ENCODE measurements at regions not wholly inside any gene's neighbourhood (a gene's known extent, or its start where the extent isn't known, plus 50 kb on each side); places are given as distances from the start of the nearest gene placed in this dataset.

- Histone ChIP-seq H3K9me3 (ENCODE audit: insufficient read depth, low read length) (no peaks in the 10 kb centered on the region), H3K79me2 (ENCODE audit: insufficient read depth, low read length) (no peaks in the 10 kb centered on the region), H4K20me1 (ENCODE audit: low read depth, low read length) (no peaks in the 10 kb centered on the region), H3F3A (ENCODE audit: insufficient read depth) (no peaks in the 10 kb centered on the region), H3K9ac (ENCODE audit: low read length) (no peak overlapping the region), H3K36me3 (ENCODE audit: low read length) (no peaks in the 10 kb centered on the region), H3K4me3 (ENCODE audit: insufficient read depth, low read length, poor library complexity, severe bottlenecking) (no peak overlapping the region), H3K9me2 (replicated peaks; ENCODE audit: insufficient read depth, low read length) (no peaks in the 10 kb centered on the region), H2AFZ (ENCODE audit: low read depth, low read length, severe bottlenecking) (no peak overlapping the region), H3K27me3 (ENCODE audit: low read length) (no peaks in the 10 kb centered on the region), H3K4me2 (ENCODE audit: low read depth, low read length, poor library complexity, severe bottlenecking) (no peak overlapping the region), H3K27ac (ENCODE audit: low read depth, low read length) (no peak overlapping the region)
- TF ChIP-seq CTCF (IDR thresholded peaks at IDR 0.05; ENCODE audit: insufficient read depth, low read length, poor library complexity, severe bottlenecking) (no peak), EZH2phosphoT487 (conservative IDR thresholded peaks at IDR 0.05; ENCODE audit: low read length) (no peak)
These were observed 73.8 kb upstream of the KLHL29 start for GRCh38 chr2:23311186-23311585.

- H3K27me3 ChIP-seq (ENCODE audit: low read length), result no peaks in the 10 kb centered on the region
- H3K36me3 ChIP-seq (ENCODE audit: low read length), result no peaks in the 10 kb centered on the region
- H4K20me1 ChIP-seq (ENCODE audit: low read depth, low read length), result no peaks in the 10 kb centered on the region
- TF ChIP-seq CTCF (IDR thresholded peaks at IDR 0.05; ENCODE audit: insufficient read depth, low read length, poor library complexity, severe bottlenecking) (peak; percentile 71), EZH2phosphoT487 (conservative IDR thresholded peaks at IDR 0.05; ENCODE audit: low read length) (no peak)
- no peak overlapping the region for H3K4me3 ChIP-seq (ENCODE audit: insufficient read depth, low read length, poor library complexity, severe bottlenecking)
- H3K9me3 ChIP-seq (ENCODE audit: insufficient read depth, low read length), result no peaks in the 10 kb centered on the region
- H2AFZ ChIP-seq (ENCODE audit: low read depth, low read length, severe bottlenecking), result no peak overlapping the region
- no peaks in the 10 kb centered on the region for H3K79me2 ChIP-seq (ENCODE audit: insufficient read depth, low read length)
- H3F3A ChIP-seq (ENCODE audit: insufficient read depth), result no peaks in the 10 kb centered on the region
- no peak overlapping the region for H3K9ac ChIP-seq (ENCODE audit: low read length)
- no peak overlapping the region for H3K27ac ChIP-seq (ENCODE audit: low read depth, low read length)
- H3K9me2 ChIP-seq (replicated peaks; ENCODE audit: insufficient read depth, low read length), result no peaks in the 10 kb centered on the region
- no peak overlapping the region for H3K4me2 ChIP-seq (ENCODE audit: low read depth, low read length, poor library complexity, severe bottlenecking)
These were observed 71.9 kb upstream of the KLHL29 start for GRCh38 chr2:23312996-23313606.

GRCh38 chr2:23314687-23315086, 70.3 kb upstream of the KLHL29 start:
- Histone ChIP-seq H3K9me2 (replicated peaks; ENCODE audit: insufficient read depth, low read length) (no peaks in the 10 kb centered on the region), H3K4me3 (ENCODE audit: insufficient read depth, low read length, poor library complexity, severe bottlenecking) (no peak overlapping the region), H3K27me3 (ENCODE audit: low read length) (no peaks in the 10 kb centered on the region), H3K27ac (ENCODE audit: low read depth, low read length) (no peak overlapping the region), H3K79me2 (ENCODE audit: insufficient read depth, low read length) (no peaks in the 10 kb centered on the region), H3K4me2 (ENCODE audit: low read depth, low read length, poor library complexity, severe bottlenecking) (no peak overlapping the region), H3K9ac (ENCODE audit: low read length) (no peak overlapping the region), H3F3A (ENCODE audit: insufficient read depth) (no peaks in the 10 kb centered on the region), H3K9me3 (ENCODE audit: insufficient read depth, low read length) (no peaks in the 10 kb centered on the region), H2AFZ (ENCODE audit: low read depth, low read length, severe bottlenecking) (no peak overlapping the region), H3K36me3 (ENCODE audit: low read length) (no peaks in the 10 kb centered on the region), H4K20me1 (ENCODE audit: low read depth, low read length) (no peaks in the 10 kb centered on the region)
- no peak for TF ChIP-seq EZH2phosphoT487 (conservative IDR thresholded peaks at IDR 0.05; ENCODE audit: low read length)
- no peak for TF ChIP-seq CTCF (IDR thresholded peaks at IDR 0.05; ENCODE audit: insufficient read depth, low read length, poor library complexity, severe bottlenecking)
